GM12865 (cell line): ENCODE measurements at regions not wholly inside any gene's neighbourhood (a gene's known extent, or its start where the extent isn't known, plus 50 kb on each side); places are given as distances from the start of the nearest gene placed in this dataset.

Experiments used
- DNase-seq: peaks from one replicate; pipeline ENCODE4 v3.0.0; 2010; ENCODE audit warnings: low read depth
- H3K4me3 ChIP-seq: 2 replicates; pipeline ENCODE4 v1.5.1; 2011; ENCODE audit warnings: mild to moderate bottlenecking, low read depth, low read length, control low read depth
- TF ChIP-seq, protein P1 (sequence below): IDR thresholded peaks from 2 replicates; pipeline ENCODE4 v1.5.1; 2011; ENCODE audit warnings: low read length, control low read depth, low read depth, inconsistent platforms; ENCODE audit not compliant: insufficient read depth; ENCODE audit errors: missing control alignments

DNA sequence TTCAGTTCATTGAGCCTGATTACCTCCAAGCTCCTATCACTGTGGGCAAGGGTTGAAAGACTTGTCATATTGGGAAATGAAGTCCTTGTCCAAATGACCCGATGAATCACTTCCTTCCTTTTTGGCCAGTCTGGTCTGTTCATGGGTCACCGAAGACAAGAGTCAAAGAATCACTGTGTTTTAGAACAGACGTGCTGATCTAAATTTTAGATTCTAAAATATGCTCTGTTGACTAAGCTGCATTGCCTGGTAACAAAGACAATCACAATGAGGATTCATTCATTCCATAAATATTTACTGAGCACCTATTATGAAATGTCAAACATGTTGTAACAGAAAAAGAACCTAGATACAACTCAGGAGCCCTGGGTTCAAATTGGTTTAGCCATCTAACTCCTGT is 99.4 kb upstream of the RND3 start:
- DNase-seq, result no peak
- H3K4me3 ChIP-seq, result no peak overlapping the region
- TF ChIP-seq, protein P1, sequence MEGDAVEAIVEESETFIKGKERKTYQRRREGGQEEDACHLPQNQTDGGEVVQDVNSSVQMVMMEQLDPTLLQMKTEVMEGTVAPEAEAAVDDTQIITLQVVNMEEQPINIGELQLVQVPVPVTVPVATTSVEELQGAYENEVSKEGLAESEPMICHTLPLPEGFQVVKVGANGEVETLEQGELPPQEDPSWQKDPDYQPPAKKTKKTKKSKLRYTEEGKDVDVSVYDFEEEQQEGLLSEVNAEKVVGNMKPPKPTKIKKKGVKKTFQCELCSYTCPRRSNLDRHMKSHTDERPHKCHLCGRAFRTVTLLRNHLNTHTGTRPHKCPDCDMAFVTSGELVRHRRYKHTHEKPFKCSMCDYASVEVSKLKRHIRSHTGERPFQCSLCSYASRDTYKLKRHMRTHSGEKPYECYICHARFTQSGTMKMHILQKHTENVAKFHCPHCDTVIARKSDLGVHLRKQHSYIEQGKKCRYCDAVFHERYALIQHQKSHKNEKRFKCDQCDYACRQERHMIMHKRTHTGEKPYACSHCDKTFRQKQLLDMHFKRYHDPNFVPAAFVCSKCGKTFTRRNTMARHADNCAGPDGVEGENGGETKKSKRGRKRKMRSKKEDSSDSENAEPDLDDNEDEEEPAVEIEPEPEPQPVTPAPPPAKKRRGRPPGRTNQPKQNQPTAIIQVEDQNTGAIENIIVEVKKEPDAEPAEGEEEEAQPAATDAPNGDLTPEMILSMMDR, result no peak

GRCh38 chr2:150585221-150585971 is 97.9 kb upstream of the RND3 start:
- TF ChIP-seq, protein P1, result no peak
- DNase-seq, result no peak
- H3K4me3 ChIP-seq, result no peak overlapping the region

GRCh38 chr2:150584081-150584480 is 96.6 kb upstream of the RND3 start:
- TF ChIP-seq, protein P1, result no peak
- no peak for DNase-seq
- no peak overlapping the region for H3K4me3 ChIP-seq

DNA sequence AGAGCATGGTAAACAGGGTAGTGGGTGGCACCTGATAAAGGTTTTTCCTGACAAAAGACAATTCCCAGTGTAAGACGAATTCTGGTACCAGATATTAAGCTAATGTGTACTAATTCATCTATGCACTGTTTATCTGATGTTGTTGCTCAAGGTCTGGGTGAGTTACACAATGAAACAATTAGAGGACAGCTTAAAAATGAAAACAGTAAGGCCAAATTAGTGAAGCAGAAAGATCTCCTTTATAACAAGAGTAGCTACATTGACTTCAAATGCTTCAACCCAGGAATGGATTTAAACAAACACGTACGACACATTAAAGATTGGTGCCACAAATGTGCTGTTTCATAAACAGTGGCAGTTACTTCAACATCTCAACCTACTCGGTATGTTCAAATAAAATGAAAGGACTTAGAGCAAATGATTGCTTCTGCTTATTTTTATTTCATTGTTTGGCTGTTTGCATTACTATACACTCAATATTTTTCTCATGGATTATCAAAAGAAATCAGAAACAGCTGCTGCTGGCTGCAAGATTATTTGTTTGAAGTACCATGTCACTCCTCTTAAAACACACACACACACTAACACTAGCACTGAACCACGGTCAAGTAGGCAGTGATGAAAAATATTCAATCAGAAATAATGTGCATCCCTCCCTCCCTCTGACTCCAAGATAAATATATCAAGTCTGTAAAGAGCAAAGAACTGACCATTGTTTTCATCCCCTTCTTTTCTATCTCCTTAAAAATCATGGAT is 94.4 kb upstream of the RND3 start:
- DNase-seq, result no peak
- H3K4me3 ChIP-seq, result no peak overlapping the region
- TF ChIP-seq, protein P1, result no peak

DNA sequence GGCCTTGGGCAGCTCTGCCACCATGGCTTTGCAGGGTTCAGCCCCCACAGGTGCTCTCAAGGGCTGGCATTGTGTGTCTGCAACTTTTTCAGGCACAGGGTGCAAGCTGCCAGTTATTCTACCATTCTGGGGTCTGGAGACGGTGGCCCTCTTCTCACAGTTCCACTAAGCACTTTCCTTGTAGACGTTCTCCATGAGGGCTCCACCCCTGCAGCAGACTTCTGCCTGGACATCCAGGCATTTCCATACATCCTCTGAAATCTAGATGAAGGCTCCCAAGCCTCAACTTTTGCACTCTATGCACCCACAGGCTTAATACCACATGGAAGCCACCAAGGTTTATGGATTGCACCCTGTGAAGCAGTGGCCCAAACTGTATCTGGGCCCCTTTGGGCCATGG is 91.0 kb upstream of the RND3 start:
- H3K4me3 ChIP-seq, result no peak overlapping the region
- no peak for DNase-seq
- TF ChIP-seq, protein P1, result no peak

- H3K4me3 ChIP-seq, result no peak overlapping the region
- DNase-seq, result no peak
- TF ChIP-seq, protein P1, result no peak
Observed at GRCh38 chr2:150575861-150576260, 88.4 kb upstream of the RND3 start.
